Erythroblast (primary cell): ENCODE measurements at regions not wholly inside any gene's neighbourhood (a gene's known extent, or its start where the extent isn't known, plus 50 kb on each side); places are given as distances from the start of the nearest gene placed in this dataset.
A peak's percentile ranks its signal among the peaks of the same experiment; 100 is the strongest.

Source experiments
- DNase-seq, 2 experiments: peaks; one replicate each; lab custom pipeline; 2025; lab: John Stamatoyannopoulos, UW
- GATA1 ChIP-seq: IDR thresholded peaks from 2 replicates; pipeline ENCODE4 v1.6.1; 2011; ENCODE audit warnings: low read depth, mild to moderate bottlenecking, control low read depth, low read length, moderate library complexity
- POLR2A ChIP-seq: IDR thresholded peaks from 2 replicates; pipeline ENCODE4 v1.6.1; 2011; ENCODE audit warnings: mild to moderate bottlenecking, low read length

DNA sequence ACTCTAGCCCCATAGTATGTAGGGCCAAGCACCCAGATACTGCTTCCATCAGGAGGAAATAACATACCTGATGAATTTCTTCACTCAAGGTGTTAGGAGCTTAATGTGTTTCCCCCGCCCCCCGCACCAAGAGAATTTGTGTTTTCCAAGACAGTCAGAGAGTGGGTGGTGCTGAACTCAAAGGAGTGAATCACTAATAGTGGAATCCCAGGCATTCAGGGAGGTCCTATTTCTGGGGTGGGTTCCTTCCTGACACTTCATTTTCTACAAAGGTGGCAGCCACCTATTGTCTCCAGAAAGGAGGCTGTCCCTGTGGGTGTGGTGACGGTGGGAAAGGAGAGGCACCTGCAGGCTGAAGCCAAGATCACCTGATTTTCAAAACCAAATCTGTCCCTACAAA is 50.8 kb upstream of the ELF5 start:
- TF ChIP-seq GATA1 (no peak), POLR2A (no peak)
- DNase-seq: no peak

DNA sequence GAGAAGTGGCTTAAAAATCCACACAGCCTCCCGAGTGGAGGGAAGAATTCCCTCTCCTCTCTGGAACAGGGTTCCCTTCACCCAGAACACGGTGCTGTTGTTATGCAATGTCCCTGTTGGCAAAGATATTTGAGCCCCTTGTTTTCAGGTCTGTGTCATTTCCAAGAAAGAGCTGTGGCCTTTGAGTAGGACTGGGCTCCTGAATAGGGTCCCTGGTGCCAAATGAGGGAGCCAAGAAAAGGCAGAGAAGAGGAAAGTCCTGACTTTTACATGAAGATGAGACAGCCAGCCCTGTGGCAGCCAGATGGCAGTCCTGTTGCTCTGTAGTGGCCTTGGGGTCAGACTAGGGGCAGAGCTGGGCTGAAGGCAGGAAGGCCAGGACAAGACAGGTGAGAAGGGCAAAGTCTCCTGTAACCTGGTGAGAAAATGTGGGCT is 51.2 kb upstream of the ELF5 start:
- TF ChIP-seq GATA1 (no peak), POLR2A (no peak)
- no peak for DNase-seq

DNA sequence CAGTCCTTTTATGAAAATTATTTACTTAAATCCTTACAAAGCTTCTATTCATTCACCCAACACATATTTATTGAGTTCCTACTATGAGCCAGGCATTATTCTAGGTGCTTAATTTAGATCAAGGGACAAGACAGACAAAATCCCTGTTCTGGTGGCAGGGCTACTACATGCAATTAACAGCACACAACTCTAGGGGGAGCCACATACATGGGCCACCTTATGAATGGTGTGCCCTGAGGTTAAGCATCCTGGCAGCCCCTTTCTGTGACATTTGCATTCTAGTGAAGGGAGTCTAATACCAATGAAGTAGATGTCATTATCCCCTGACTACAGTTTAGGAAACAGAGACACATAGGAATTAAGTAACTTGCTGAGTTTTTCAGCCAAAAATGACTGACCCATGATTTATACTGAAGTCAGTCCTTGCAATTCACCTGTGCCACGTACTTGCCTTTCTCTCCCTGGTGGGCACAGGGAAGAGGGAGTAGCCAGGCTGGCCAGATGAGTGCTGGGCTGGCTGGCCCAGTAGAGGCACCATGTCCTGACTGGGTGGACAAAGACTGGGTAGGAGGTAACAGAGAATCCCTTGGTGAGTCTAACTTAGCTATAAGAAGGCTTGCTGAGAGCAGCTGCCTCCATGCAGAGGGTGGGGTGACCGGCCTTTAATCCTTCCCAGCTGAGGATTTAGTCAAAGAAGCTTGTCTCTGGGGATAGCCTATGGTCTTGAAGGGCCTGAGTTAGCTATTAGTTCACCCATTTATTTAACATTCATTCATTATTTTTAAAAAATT is 52.0 kb upstream of the ELF5 start:
- TF ChIP-seq GATA1 (no peak), POLR2A (no peak)
- DNase-seq: peak; percentile 18 to 28

DNA sequence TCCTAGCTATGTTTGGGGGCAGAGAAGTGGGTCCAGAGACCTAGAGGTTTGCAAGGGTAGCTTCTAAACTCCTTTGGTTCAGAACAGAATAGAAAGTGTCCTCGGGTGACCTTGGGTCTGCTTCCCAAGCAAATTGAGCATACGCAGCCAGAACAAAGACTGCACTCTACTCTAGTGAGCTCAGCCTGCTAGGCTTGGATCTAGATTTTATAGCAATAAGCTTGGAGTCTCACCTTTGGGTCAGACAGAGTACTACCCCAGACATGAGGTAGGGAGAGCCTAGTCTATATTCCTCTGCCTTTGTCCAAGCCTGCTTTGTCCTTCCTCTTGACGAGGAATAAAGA is 52.6 kb upstream of the ELF5 start:
- no peak for TF ChIP-seq POLR2A
- no peak for TF ChIP-seq GATA1
- no peak for DNase-seq

- TF ChIP-seq GATA1 (no peak), POLR2A (no peak)
- DNase-seq: no peak
These were observed 53.1 kb upstream of the ELF5 start for GRCh38 chr11:34566736-34567135.

- TF ChIP-seq GATA1: no peak
- TF ChIP-seq POLR2A: no peak
- DNase-seq: no peak
These were observed 53.2 kb upstream of the EHF start for GRCh38 chr11:34567733-34568132.

DNA sequence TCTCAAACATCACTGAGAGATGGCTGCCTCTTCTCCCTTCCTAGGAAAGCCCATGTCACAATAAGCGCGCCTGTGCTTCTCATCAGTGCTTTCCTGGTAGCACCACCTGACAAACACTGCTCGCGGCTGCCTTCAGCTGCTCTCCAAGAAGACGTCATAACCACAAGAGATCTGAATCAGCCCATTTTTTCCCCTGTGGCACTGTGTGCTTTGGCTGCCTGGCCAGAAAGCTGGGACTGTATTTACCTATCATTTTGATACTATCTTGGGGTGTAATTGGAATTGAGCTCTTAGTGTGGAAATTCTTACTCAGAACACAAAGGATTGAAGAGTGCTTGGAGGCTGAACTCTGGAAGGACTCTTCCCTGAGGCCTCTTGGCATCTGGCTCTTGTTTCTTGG is 50.3 kb upstream of the EHF start:
- TF ChIP-seq GATA1 (no peak), POLR2A (no peak)
- no peak for DNase-seq
